ENCODE measurements at regions not wholly inside any gene's neighbourhood (a gene's known extent, or its start where the extent isn't known, plus 50 kb on each side); places are given as distances from the start of the nearest gene placed in this dataset.

DNA sequence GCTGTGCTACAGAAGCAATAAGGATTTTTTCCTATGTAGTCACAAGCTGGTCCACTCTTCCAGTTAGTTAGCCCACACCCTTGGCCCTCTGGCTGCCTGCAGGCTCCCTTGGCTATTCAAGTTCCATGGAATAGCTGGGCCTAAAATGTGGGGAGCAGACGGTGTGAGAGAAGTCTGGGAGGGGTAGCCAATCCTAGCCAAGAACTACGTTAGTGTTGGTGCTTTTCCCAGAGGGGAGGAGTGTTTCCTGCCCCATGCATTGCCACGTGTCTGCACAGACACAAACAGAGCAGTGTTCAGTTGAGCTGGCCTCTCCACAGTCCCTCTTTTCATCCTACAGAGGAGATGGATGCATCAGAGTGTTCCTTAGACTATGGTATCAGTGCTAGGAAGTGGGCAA lies 59.0 kb upstream of the IPO9 start:
- DNase-seq (ENCODE audit: low read depth, low spot score), result no peak
- Histone ChIP-seq H3K4me3 (ENCODE audit: low read depth, low read length) (no peak overlapping the region), H3K27me3 (ENCODE audit: control insufficient read depth, insufficient read depth, low read length) (no peaks in the 10 kb centered on the region), H3K27ac (ENCODE audit: low read depth, low read length) (no peak overlapping the region), H3K9me3 (ENCODE audit: control insufficient read depth, insufficient read depth, low read length) (peaks cover 10% of the 10 kb centered on the region)
- ChIA-PET POLR2A (no interaction called here), CTCF (interaction anchor here (0.6 to 3.7 kb wide), 5 partner anchors 13 to 121 kb away, joined by 3 to 22 read pairs (median 4); no protein-coding TSS in a partner anchor)
- TF ChIP-seq, protein P1, sequence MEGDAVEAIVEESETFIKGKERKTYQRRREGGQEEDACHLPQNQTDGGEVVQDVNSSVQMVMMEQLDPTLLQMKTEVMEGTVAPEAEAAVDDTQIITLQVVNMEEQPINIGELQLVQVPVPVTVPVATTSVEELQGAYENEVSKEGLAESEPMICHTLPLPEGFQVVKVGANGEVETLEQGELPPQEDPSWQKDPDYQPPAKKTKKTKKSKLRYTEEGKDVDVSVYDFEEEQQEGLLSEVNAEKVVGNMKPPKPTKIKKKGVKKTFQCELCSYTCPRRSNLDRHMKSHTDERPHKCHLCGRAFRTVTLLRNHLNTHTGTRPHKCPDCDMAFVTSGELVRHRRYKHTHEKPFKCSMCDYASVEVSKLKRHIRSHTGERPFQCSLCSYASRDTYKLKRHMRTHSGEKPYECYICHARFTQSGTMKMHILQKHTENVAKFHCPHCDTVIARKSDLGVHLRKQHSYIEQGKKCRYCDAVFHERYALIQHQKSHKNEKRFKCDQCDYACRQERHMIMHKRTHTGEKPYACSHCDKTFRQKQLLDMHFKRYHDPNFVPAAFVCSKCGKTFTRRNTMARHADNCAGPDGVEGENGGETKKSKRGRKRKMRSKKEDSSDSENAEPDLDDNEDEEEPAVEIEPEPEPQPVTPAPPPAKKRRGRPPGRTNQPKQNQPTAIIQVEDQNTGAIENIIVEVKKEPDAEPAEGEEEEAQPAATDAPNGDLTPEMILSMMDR (IDR thresholded peaks at IDR 0.05; ENCODE audit: low read depth, low read length), result no peak

DNA sequence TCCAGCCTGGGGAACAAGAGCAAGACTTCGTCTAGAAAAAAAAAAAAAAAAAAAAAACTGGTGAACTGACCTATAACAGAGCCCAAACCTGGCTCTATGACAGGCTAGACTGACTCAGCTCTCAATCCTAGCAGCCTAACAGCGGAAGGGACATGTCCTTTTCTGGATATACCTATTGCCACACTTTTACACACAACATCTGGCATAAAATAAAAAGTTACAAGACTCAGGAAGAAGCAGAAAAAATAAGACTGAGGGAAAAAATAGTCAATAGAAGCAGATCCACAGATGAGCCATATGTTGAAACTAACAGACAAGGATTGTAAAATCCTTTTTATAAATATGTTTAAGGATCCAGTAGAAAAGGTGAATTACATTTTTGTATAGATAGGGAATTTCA lies 57.5 kb upstream of the IPO9 start:
- no peak for DNase-seq (ENCODE audit: low read depth, low spot score)
- POLR2A ChIA-PET, result no interaction called here

DNA sequence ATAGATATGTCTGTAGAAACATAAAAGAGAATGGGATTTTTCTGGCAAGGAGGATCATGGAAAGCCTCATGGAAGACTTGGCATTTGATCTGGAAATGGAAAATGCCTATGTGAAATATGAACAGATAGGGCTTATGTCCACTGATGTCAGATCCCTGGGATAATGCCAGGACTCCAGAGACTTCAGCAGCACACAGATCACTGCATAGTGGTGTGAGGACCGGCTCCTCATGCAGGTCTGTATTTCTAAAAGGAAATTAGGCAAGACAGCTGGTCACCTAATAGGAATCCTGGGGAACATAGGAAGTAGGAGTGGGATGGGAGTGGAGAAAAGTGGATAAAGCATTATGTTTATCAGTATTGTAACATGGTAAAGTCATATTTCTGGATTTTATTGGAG lies 56.8 kb upstream of the IPO9 start:
- peaks cover 10% of the 10 kb centered on the region for H3K9me3 ChIP-seq (ENCODE audit: control insufficient read depth, insufficient read depth, low read length)
- no peak overlapping the region for H3K27ac ChIP-seq (ENCODE audit: low read depth, low read length)
- TF ChIP-seq, protein P1 (IDR thresholded peaks at IDR 0.05; ENCODE audit: low read depth, low read length), result no peak
- no peaks in the 10 kb centered on the region for H3K27me3 ChIP-seq (ENCODE audit: control insufficient read depth, insufficient read depth, low read length)
- CTCF ChIA-PET, result no interaction called here
- POLR2A ChIA-PET, result no interaction called here
- H3K4me3 ChIP-seq (ENCODE audit: low read depth, low read length), result no peak overlapping the region
- no peak for DNase-seq (ENCODE audit: low read depth, low spot score)

More for the DNA sequence above, 57.5 kb upstream of the IPO9 start:
- CTCF ChIA-PET, result interaction anchor here (0.7 to 3.7 kb wide), 2 partner anchors 22 to 186 kb away, joined by 3 to 22 read pairs; no protein-coding TSS in a partner anchor
- peaks cover 10% of the 10 kb centered on the region for H3K9me3 ChIP-seq (ENCODE audit: control insufficient read depth, insufficient read depth, low read length)
- H3K27me3 ChIP-seq (ENCODE audit: control insufficient read depth, insufficient read depth, low read length), result no peaks in the 10 kb centered on the region
- no peak overlapping the region for H3K4me3 ChIP-seq (ENCODE audit: low read depth, low read length)
- TF ChIP-seq, protein P1 (IDR thresholded peaks at IDR 0.05; ENCODE audit: low read depth, low read length), result no peak
- H3K27ac ChIP-seq (ENCODE audit: low read depth, low read length), result no peak overlapping the region

DNA sequence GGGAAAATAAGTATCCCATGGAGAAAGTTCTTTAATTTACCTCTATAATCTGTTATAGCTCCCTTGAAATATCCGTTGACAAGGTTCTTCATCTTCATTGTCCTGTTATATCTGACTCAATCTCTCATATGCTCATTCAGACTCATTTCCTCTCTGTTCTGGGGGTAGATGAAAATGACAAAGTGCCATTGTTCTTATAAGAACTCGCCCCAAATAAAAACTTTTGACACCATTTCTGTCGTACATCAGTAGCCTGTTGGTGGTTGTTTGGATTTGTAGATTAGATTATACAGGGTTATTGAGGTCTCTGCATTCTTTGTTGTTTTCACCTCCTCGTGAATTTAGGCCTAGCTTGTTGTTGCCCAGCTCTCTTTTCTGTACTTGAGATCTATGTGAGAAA lies 55.2 kb upstream of the IPO9 start:
- H3K27ac ChIP-seq (ENCODE audit: low read depth, low read length), result no peak overlapping the region
- peaks cover 10% of the 10 kb centered on the region for H3K9me3 ChIP-seq (ENCODE audit: control insufficient read depth, insufficient read depth, low read length)
- no peak overlapping the region for H3K4me3 ChIP-seq (ENCODE audit: low read depth, low read length)
- TF ChIP-seq, protein P1 (IDR thresholded peaks at IDR 0.05; ENCODE audit: low read depth, low read length), result no peak
- ChIA-PET CTCF (interaction anchor here (1.0 to 2.4 kb wide), 5 partner anchors 16 to 214 kb away, joined by 3 to 12 read pairs (median 4); no protein-coding TSS in a partner anchor), POLR2A (no interaction called here)
- no peak for DNase-seq (ENCODE audit: low read depth, low spot score)
- H3K27me3 ChIP-seq (ENCODE audit: control insufficient read depth, insufficient read depth, low read length), result no peaks in the 10 kb centered on the region

DNA sequence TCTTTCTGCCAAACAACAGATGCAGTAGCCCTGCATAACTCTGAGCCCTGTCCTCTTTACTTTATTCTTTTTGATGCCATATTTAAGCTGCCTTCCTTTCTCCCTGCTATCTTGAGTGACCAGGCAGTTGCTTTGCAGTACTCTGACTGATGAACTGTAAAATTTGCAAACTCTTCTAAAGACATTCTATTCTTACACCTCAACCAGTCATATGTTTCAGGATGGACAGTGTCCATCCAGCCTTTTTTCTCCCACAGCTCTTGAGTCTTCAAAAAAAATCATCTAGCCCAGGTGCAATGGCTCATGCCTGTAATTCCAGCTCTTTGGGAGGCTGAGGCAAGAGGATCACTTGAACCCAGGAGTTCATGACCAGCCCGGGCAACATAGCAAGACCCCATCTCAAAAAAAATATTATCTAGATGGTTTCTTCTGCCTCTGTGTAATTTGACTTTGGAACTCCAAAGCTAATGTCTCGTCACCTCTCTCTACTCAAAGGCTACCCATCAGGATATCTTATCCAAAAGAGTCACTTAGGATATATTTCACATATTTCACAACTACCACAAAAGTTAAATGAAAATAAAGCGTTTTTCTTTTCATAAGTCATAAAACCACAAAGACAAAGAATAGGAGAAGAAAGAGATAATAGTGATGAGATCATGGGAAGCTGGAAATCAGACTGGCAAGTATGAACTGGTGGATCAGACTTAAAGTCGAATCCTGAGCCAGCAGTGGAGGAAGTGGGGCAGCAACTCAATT lies 54.6 kb upstream of the IPO9 start:
- TF ChIP-seq, protein P1 (IDR thresholded peaks at IDR 0.05; ENCODE audit: low read depth, low read length), result no peak
- POLR2A ChIA-PET, result no interaction called here
- CTCF ChIA-PET, result interaction anchor here (1.0 to 2.4 kb wide), 6 partner anchors 16 to 262 kb away, joined by 3 to 12 read pairs (median 4); no protein-coding TSS in a partner anchor
- no peaks in the 10 kb centered on the region for H3K27me3 ChIP-seq (ENCODE audit: control insufficient read depth, insufficient read depth, low read length)
- no peak for DNase-seq (ENCODE audit: low read depth, low spot score)
- peak overlapping the region; percentile 48 for H3K27ac ChIP-seq (ENCODE audit: low read depth, low read length)
- peaks cover 10% of the 10 kb centered on the region for H3K9me3 ChIP-seq (ENCODE audit: control insufficient read depth, insufficient read depth, low read length)
- H3K4me3 ChIP-seq (ENCODE audit: low read depth, low read length), result no peak overlapping the region
